Suprapubic skin (tissue), 4 donors: ENCODE measurements at regions not wholly inside any gene's neighbourhood (a gene's known extent, or its start where the extent isn't known, plus 50 kb on each side); places are given as distances from the start of the nearest gene placed in this dataset.

Source experiments
- CTCF ChIP-seq, 2 donors: fragments of 200-600 bp in 1 of 2; fragments of 450-650 bp in 1 of 2; sonication (generic) in 1 of 2; IDR thresholded peaks; one replicate each; pipeline ENCODE4 v1.5.1; 2016 to 2019; ENCODE audit warnings: antibody characterized with exemption in 2 of 2, mild to moderate bottlenecking in 1 of 2, moderate library complexity in 1 of 2
- POLR2A ChIP-seq, 2 donors: fragments of 450-650 bp; IDR thresholded peaks; one replicate each; pipeline ENCODE4 v1.6.1; 2017; ENCODE audit warnings: antibody characterized with exemption in 2 of 2, mild to moderate bottlenecking in 2 of 2, moderate library complexity in 2 of 2
- POLR2AphosphoS5 ChIP-seq, 3 donors: sonication (generic); formaldehyde crosslinking; IDR thresholded peaks; one replicate each; pipeline ENCODE4 v1.6.1; 2017; ENCODE audit warnings: antibody characterized with exemption in 3 of 3

DNA sequence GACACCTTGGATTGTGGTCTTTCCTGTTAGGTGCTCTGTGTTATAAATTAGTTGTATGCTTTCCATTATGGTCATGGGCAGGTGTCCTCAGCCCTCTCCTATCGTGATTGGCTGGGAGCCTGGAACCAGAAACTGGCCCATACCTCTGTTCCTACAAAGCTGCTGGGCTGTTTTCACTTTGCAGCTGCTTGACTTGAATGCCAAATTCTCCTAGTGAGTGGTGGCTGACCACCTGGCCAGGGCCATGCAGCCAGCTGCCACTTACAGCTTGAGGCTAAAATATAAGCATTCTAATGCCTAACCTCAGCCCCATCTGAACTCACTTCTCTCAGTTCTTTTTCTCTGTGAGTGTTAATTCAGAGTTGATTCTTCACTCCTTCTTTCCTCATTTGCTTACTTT is 239.3 kb upstream of the GBE1 start:
- TF ChIP-seq POLR2AphosphoS5 (IDR thresholded peaks at IDR 0.05) (no peak), CTCF (IDR thresholded peaks at IDR 0.05) (no peak), POLR2A (IDR thresholded peaks at IDR 0.05) (no peak)
